ENCODE measurements at regions not wholly inside any gene's neighbourhood (a gene's known extent, or its start where the extent isn't known, plus 50 kb on each side); places are given as distances from the start of the nearest gene placed in this dataset.

- Histone ChIP-seq H3K9me3 (ENCODE audit: control extremely low read depth in 1 of 5, control insufficient read depth in 4 of 5, insufficient read depth in 2 of 5, low read depth in 1 of 5, low read length in 4 of 5) (no peaks in the 10 kb centered on the region), H3K27me3 (replicated peaks in 2 of 5; ENCODE audit: control insufficient read depth in 4 of 5, insufficient read depth in 5 of 5, low read length in 4 of 5) (no peaks in the 10 kb centered on the region), H3K36me3 (ENCODE audit: control insufficient read depth in 4 of 4, insufficient read depth in 4 of 4, low read length in 3 of 4) (no peaks in the 10 kb centered on the region), H3K4me3 (ENCODE audit: control insufficient read depth in 1 of 7, extremely low read depth in 1 of 7, insufficient read depth in 4 of 7, low read depth in 2 of 7, low read length in 6 of 7) (peak overlapping the region in 1 of 7 experiments; percentile 8), H3K27ac (ENCODE audit: insufficient read depth in 1 of 2, low read depth in 1 of 2, low read length in 2 of 2, poor library complexity in 1 of 2, severe bottlenecking in 2 of 2) (no peak overlapping the region), H3K4me1 (ENCODE audit: control extremely low read depth in 1 of 4, control insufficient read depth in 4 of 4, insufficient read depth in 4 of 4, low read length in 3 of 4) (peaks cover 16 to 65% (median 38%) of the 10 kb centered on the region in 4 experiments)
- CTCF ChIA-PET, result no interaction called here
- POLR2A ChIA-PET, result no interaction called here
- no peak for DNase-seq
- WGBS (ENCODE audit: insufficient coverage), result 86% methylated on average over 1 of the region's 3 CpGs
These were observed 167.5 kb upstream of the SETBP1 start for GRCh38 chr18:44513233-44513632.

- no peak overlapping the region for H3K4me3 ChIP-seq (ENCODE audit: control insufficient read depth in 1 of 7, extremely low read depth in 1 of 7, insufficient read depth in 4 of 7, low read depth in 2 of 7, low read length in 6 of 7)
- POLR2A ChIA-PET, result no interaction called here
- peaks cover 11 to 65% (median 37%) of the 10 kb centered on the region in 4 experiments for H3K4me1 ChIP-seq (ENCODE audit: control extremely low read depth in 1 of 4, control insufficient read depth in 4 of 4, insufficient read depth in 4 of 4, low read length in 3 of 4)
- H3K36me3 ChIP-seq (ENCODE audit: control insufficient read depth in 4 of 4, insufficient read depth in 4 of 4, low read length in 3 of 4), result no peaks in the 10 kb centered on the region
- H3K27me3 ChIP-seq (replicated peaks in 2 of 5; ENCODE audit: control insufficient read depth in 4 of 5, insufficient read depth in 5 of 5, low read length in 4 of 5), result no peaks in the 10 kb centered on the region
- DNase-seq, result no peak
- CTCF ChIA-PET, result no interaction called here
- no CpG with 5 or more reads among the region's 1 CpG for WGBS (ENCODE audit: insufficient coverage)
- H3K27ac ChIP-seq (ENCODE audit: insufficient read depth in 1 of 2, low read depth in 1 of 2, low read length in 2 of 2, poor library complexity in 1 of 2, severe bottlenecking in 2 of 2), result no peak overlapping the region
- no peaks in the 10 kb centered on the region for H3K9me3 ChIP-seq (ENCODE audit: control extremely low read depth in 1 of 5, control insufficient read depth in 4 of 5, insufficient read depth in 2 of 5, low read depth in 1 of 5, low read length in 4 of 5)
These were observed 166.6 kb upstream of the SETBP1 start for GRCh38 chr18:44514106-44514505.

- DNase-seq, result peak in 1 of 3 donors; percentile 39
- H3K9me3 ChIP-seq (ENCODE audit: control extremely low read depth in 1 of 5, control insufficient read depth in 4 of 5, insufficient read depth in 2 of 5, low read depth in 1 of 5, low read length in 4 of 5), result no peaks in the 10 kb centered on the region
- POLR2A ChIA-PET, result no interaction called here
- no peak overlapping the region for H3K27ac ChIP-seq (ENCODE audit: insufficient read depth in 1 of 2, low read depth in 1 of 2, low read length in 2 of 2, poor library complexity in 1 of 2, severe bottlenecking in 2 of 2)
- CTCF ChIA-PET, result interaction anchor here (1.4 kb wide), 1 partner anchor 18 kb away, joined by 4 read pairs; no protein-coding TSS in a partner anchor
- H3K4me3 ChIP-seq (ENCODE audit: control insufficient read depth in 1 of 7, extremely low read depth in 1 of 7, insufficient read depth in 4 of 7, low read depth in 2 of 7, low read length in 6 of 7), result no peak overlapping the region
- WGBS (ENCODE audit: insufficient coverage), result 80% methylated on average over 1 of the region's 1 CpG
- no peaks in the 10 kb centered on the region for H3K36me3 ChIP-seq (ENCODE audit: control insufficient read depth in 4 of 4, insufficient read depth in 4 of 4, low read length in 3 of 4)
- peaks cover 8 to 62% (median 32%) of the 10 kb centered on the region in 4 experiments for H3K4me1 ChIP-seq (ENCODE audit: control extremely low read depth in 1 of 4, control insufficient read depth in 4 of 4, insufficient read depth in 4 of 4, low read length in 3 of 4)
- H3K27me3 ChIP-seq (replicated peaks in 2 of 5; ENCODE audit: control insufficient read depth in 4 of 5, insufficient read depth in 5 of 5, low read length in 4 of 5), result no peaks in the 10 kb centered on the region
These were observed 165.9 kb upstream of the SETBP1 start for GRCh38 chr18:44514766-44515165.

- Histone ChIP-seq H3K9me3 (ENCODE audit: control extremely low read depth in 1 of 5, control insufficient read depth in 4 of 5, insufficient read depth in 2 of 5, low read depth in 1 of 5, low read length in 4 of 5) (no peaks in the 10 kb centered on the region), H3K27me3 (replicated peaks in 2 of 5; ENCODE audit: control insufficient read depth in 4 of 5, insufficient read depth in 5 of 5, low read length in 4 of 5) (no peaks in the 10 kb centered on the region), H3K4me3 (ENCODE audit: control insufficient read depth in 1 of 7, extremely low read depth in 1 of 7, insufficient read depth in 4 of 7, low read depth in 2 of 7, low read length in 6 of 7) (no peak overlapping the region), H3K36me3 (ENCODE audit: control insufficient read depth in 4 of 4, insufficient read depth in 4 of 4, low read length in 3 of 4) (no peaks in the 10 kb centered on the region), H3K27ac (ENCODE audit: insufficient read depth in 1 of 2, low read depth in 1 of 2, low read length in 2 of 2, poor library complexity in 1 of 2, severe bottlenecking in 2 of 2) (no peak overlapping the region), H3K4me1 (ENCODE audit: control extremely low read depth in 1 of 4, control insufficient read depth in 4 of 4, insufficient read depth in 4 of 4, low read length in 3 of 4) (peaks cover 5 to 57% (median 30%) of the 10 kb centered on the region in 4 experiments)
- ChIA-PET POLR2A (no interaction called here), CTCF (no interaction called here)
- 100% methylated on average over 1 of the region's 1 CpG for WGBS (ENCODE audit: insufficient coverage)
- no peak for DNase-seq
These were observed 164.2 kb upstream of the SETBP1 start for GRCh38 chr18:44516450-44516849.

GRCh38 chr18:44517136-44517535 lies 163.6 kb upstream of the SETBP1 start:
- POLR2A ChIA-PET, result no interaction called here
- no peaks in the 10 kb centered on the region for H3K36me3 ChIP-seq (ENCODE audit: control insufficient read depth in 4 of 4, insufficient read depth in 4 of 4, low read length in 3 of 4)
- no peaks in the 10 kb centered on the region for H3K9me3 ChIP-seq (ENCODE audit: control extremely low read depth in 1 of 5, control insufficient read depth in 4 of 5, insufficient read depth in 2 of 5, low read depth in 1 of 5, low read length in 4 of 5)
- CTCF ChIA-PET, result interaction anchor here (1.6 kb wide), 1 partner anchor 9 kb away, joined by 6 read pairs; no protein-coding TSS in a partner anchor
- no peak overlapping the region for H3K4me3 ChIP-seq (ENCODE audit: control insufficient read depth in 1 of 7, extremely low read depth in 1 of 7, insufficient read depth in 4 of 7, low read depth in 2 of 7, low read length in 6 of 7)
- no peaks in the 10 kb centered on the region for H3K27me3 ChIP-seq (replicated peaks in 2 of 5; ENCODE audit: control insufficient read depth in 4 of 5, insufficient read depth in 5 of 5, low read length in 4 of 5)
- H3K4me1 ChIP-seq (ENCODE audit: control extremely low read depth in 1 of 4, control insufficient read depth in 4 of 4, insufficient read depth in 4 of 4, low read length in 3 of 4), result peaks cover 5 to 57% (median 30%) of the 10 kb centered on the region in 4 experiments
- 27% methylated on average over 3 of the region's 3 CpGs for WGBS (ENCODE audit: insufficient coverage)
- DNase-seq, result peak; percentile 15 to 64 (median 57)
- peak overlapping the region in 1 of 2 experiments; percentile 0 for H3K27ac ChIP-seq (ENCODE audit: insufficient read depth in 1 of 2, low read depth in 1 of 2, low read length in 2 of 2, poor library complexity in 1 of 2, severe bottlenecking in 2 of 2)

- CTCF ChIA-PET, result interaction anchor here (1.0 to 1.6 kb wide), 3 partner anchors 10 to 138 kb away, joined by 3 to 6 read pairs (median 3); no protein-coding TSS in a partner anchor
- DNase-seq, result no peak
These were observed 162.5 kb upstream of the SETBP1 start for GRCh38 chr18:44518091-44518615.

GRCh38 chr18:44518666-44519065 lies 162.0 kb upstream of the SETBP1 start:
- Histone ChIP-seq H3K27me3 (replicated peaks in 2 of 5; ENCODE audit: control insufficient read depth in 4 of 5, insufficient read depth in 5 of 5, low read length in 4 of 5) (no peaks in the 10 kb centered on the region), H3K9me3 (ENCODE audit: control extremely low read depth in 1 of 5, control insufficient read depth in 4 of 5, insufficient read depth in 2 of 5, low read depth in 1 of 5, low read length in 4 of 5) (peaks cover 0 to 2% (median 0%) of the 10 kb centered on the region in 5 experiments), H3K4me1 (ENCODE audit: control extremely low read depth in 1 of 4, control insufficient read depth in 4 of 4, insufficient read depth in 4 of 4, low read length in 3 of 4) (peaks cover 5 to 57% (median 30%) of the 10 kb centered on the region in 4 experiments), H3K4me3 (ENCODE audit: control insufficient read depth in 1 of 7, extremely low read depth in 1 of 7, insufficient read depth in 4 of 7, low read depth in 2 of 7, low read length in 6 of 7) (no peak overlapping the region), H3K27ac (ENCODE audit: insufficient read depth in 1 of 2, low read depth in 1 of 2, low read length in 2 of 2, poor library complexity in 1 of 2, severe bottlenecking in 2 of 2) (peak overlapping the region; percentile 40 to 72), H3K36me3 (ENCODE audit: control insufficient read depth in 4 of 4, insufficient read depth in 4 of 4, low read length in 3 of 4) (no peaks in the 10 kb centered on the region)
- ChIA-PET POLR2A (interaction anchor here (0.6 kb wide), 1 partner anchor 41 kb away, joined by 3 read pairs; no protein-coding TSS in a partner anchor), CTCF (interaction anchor here (1.0 to 1.6 kb wide), 4 partner anchors 8 to 138 kb away, joined by 3 to 6 read pairs (median 4); no protein-coding TSS in a partner anchor)
- no CpG with 5 or more reads among the region's 1 CpG for WGBS (ENCODE audit: insufficient coverage)
- DNase-seq, result peak; percentile 58 to 94 (median 92)

More at GRCh38 chr18:44518091-44518615, 162.5 kb upstream of the SETBP1 start:
- Histone ChIP-seq H3K36me3 (ENCODE audit: control insufficient read depth in 4 of 4, insufficient read depth in 4 of 4, low read length in 3 of 4) (no peaks in the 10 kb centered on the region), H3K9me3 (ENCODE audit: control extremely low read depth in 1 of 5, control insufficient read depth in 4 of 5, insufficient read depth in 2 of 5, low read depth in 1 of 5, low read length in 4 of 5) (peaks cover 0 to 2% (median 0%) of the 10 kb centered on the region in 5 experiments), H3K27ac (ENCODE audit: insufficient read depth in 1 of 2, low read depth in 1 of 2, low read length in 2 of 2, poor library complexity in 1 of 2, severe bottlenecking in 2 of 2) (peak overlapping the region; percentile 27 to 72), H3K27me3 (replicated peaks in 2 of 5; ENCODE audit: control insufficient read depth in 4 of 5, insufficient read depth in 5 of 5, low read length in 4 of 5) (no peaks in the 10 kb centered on the region), H3K4me1 (ENCODE audit: control extremely low read depth in 1 of 4, control insufficient read depth in 4 of 4, insufficient read depth in 4 of 4, low read length in 3 of 4) (peaks cover 5 to 57% (median 30%) of the 10 kb centered on the region in 4 experiments), H3K4me3 (ENCODE audit: control insufficient read depth in 1 of 7, extremely low read depth in 1 of 7, insufficient read depth in 4 of 7, low read depth in 2 of 7, low read length in 6 of 7) (no peak overlapping the region)
- POLR2A ChIA-PET, result no interaction called here
- WGBS (ENCODE audit: insufficient coverage), result 76% methylated on average over 4 of the region's 4 CpGs
